HG02763 (cell line): ENCODE measurements at regions not wholly inside any gene's neighbourhood (a gene's known extent, or its start where the extent isn't known, plus 50 kb on each side); places are given as distances from the start of the nearest gene placed in this dataset.
"Not testable (repeated sequence)": the region's sequence is repeated elsewhere in the genome, so short reads cannot be mapped to it uniquely, and the experiment has no call there.

ENCODE experiments used
- ATAC-seq: cut with Tn5 transposase; IDR thresholded peaks from one replicate; pipeline ENCODE4 v1.9.1; 2021; ENCODE audit warnings: mild to moderate bottlenecking, moderate library complexity; ENCODE audit not compliant: unreplicated experiment

DNA sequence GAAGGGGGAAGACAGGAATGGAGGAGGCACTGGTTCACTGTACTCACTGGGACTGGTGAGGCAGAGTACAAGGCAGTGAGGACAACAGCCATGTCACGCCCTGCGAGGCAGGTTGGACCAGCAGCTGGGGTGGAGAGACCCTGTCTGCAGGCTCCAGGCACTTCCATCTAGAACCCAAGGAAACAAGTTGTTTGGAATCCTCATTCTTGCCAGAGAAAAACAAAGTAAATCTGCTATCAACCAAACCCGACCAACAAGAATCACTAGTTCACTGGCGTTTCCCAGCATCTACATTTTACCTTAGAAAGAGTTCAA lies 98.5 kb upstream of the CDYL start:
- ATAC-seq = no peak

DNA sequence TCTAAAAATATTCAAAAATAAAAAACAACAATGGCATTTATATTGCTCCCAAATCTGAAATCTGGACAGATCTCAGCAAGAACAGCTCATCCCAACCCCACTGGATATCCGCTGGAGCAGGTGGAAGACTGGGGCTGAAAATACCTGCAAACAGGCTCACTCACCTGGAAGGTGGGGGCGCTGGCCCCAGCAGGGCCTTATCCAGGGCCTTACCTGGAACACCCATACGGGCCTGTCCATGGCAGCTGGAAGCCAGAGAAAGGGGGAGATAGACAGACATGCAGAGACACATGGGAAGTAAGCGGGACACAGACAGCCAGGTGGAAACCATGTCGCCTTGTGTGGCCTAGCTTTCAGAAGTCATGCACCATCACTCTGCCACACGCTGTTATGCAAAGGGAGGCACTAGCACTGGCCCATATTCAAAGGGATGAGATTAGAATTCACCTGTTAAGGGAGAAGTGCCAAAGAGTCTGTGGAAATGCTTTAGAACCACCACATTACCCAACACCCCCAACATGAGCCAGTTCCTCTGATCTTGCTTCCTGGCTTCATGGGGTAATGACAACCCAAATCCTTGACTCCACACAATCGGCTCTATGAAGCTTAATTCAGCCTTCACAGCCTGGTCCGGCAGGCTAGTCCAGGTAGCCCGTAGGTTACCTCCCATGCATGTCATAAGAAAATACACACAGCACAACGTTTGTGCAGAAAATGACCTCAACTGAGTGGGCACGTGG lies 99.0 kb upstream of the CDYL start:
- ATAC-seq = no peak

- no peak for ATAC-seq
Observed at GRCh38 chr6:4676016-4676415, 100.2 kb upstream of the CDYL start.

DNA sequence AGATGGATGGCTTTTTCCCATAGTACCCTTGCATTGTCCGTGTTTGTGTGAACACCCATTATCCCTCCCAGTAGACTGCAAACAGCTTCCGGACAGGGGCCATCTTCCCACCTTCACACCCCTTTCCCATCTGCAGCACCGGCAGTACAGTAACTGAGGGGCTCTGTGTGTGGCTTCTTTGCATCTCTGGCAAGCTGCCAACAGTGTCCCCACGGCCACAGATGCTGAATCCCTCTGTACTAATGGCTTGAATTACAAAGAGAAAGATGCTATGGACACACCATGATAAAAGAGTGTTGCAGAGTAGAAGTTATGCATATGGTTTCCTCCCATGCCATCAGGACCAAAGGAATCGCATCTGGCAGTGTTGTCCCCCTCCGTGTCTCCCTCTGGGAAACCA lies 101.1 kb upstream of the CDYL start:
- no peak for ATAC-seq

GRCh38 chr6:4673861-4674260 lies 102.3 kb upstream of the CDYL start:
- ATAC-seq = no peak

DNA sequence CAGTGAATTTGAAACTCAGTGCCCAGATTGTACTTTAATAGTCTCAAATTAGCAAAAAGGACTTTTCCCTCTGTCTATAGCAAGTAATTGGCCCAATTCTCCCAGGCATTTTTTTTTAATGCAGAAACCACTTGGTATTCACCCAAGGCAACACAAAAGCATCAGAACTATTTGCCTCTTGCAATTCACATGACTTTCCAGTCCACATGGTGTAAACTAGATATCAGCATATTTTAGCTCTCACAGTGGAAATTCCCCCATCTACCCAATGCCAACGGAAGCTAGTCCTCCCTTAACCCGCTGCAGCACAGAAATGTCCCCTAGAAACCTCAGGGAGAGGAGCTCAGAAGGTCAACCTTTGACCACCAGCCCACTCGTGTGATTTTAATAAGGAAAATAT lies 103.4 kb upstream of the CDYL start:
- ATAC-seq = no peak

GRCh38 chr6:4671587-4672115 lies 104.6 kb upstream of the CDYL start:
- no peak for ATAC-seq

DNA sequence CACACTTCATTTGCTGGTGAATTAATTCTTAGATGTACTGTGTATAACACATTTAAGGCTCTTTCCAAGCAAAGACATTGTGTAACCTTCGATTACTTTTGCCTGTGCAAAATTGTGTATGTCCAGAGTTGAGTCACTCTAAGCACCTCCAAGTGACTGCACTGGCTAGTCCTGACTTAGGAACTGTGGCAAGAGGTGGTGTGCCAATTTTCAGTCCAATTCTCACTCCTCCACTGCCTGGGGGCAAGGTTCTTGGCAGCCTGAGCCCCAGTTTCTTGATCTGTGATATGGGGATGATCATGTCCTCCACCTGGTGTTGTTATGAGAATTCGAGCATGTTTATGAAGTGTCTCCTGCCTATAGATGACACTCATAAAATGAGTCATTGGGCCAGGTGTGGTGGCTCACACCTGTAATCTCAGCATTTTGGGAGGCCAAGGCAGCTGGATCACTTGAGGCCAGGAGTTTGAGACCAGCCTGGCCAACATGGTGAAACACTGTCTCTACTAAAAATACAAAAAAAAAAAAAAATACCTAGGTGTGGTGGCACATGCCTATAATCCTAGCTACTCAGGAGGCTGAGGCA lies 105.3 kb upstream of the CDYL start:
- ATAC-seq = no peak

GRCh38 chr6:4670290-4670689 lies 105.9 kb upstream of the CDYL start:
- no peak for ATAC-seq

DNA sequence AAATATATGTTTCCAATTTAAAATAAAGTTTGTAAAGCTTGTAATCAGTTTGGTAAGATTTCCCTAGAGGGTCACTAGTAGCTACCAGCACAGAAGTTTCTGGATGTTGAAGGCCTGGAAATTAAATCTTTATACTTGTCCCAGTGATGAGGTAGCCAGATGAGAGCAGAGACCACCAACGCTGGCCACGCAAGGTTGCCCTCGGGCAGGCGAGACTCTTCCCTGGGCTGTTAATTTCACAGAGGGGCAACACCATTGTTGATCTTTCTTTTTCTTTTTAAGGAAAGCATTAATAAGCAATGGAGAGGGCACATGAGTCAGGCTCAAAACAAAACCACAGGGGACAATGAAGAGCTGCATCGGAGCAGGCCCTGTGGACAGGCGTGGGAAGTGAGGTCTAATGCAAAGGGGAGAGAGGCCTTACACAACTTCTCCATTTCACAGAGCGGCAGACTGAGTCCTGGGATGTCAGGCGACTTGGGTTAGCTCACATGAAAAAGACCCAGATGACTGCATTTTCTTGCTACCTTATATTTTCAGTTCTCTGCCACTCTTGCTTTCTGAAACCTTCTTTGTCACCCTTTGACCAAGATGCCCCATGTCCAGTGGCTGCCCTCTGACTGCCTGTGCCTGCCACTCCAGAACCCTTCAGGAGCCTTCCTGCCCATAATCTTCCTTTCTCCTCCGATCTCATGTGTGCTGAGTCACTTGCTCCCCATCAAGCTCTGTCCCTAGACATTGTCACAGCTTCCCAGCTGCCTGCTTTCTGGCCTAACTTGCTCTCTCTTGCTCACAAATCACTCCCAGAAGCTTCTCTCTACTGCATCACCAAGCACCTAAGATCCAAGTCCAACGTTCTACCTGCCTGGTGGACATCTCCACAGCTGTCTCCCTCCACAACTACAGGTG lies 107.7 kb upstream of the CDYL start:
- no peak for ATAC-seq

GRCh38 chr6:4667591-4667990 lies 108.6 kb upstream of the CDYL start:
- no peak for ATAC-seq

- ATAC-seq = no peak
Observed at GRCh38 chr6:4666886-4667513, 109.2 kb upstream of the CDYL start.

GRCh38 chr6:4665489-4666417 lies 110.5 kb upstream of the CDYL start:
- ATAC-seq = no peak

DNA sequence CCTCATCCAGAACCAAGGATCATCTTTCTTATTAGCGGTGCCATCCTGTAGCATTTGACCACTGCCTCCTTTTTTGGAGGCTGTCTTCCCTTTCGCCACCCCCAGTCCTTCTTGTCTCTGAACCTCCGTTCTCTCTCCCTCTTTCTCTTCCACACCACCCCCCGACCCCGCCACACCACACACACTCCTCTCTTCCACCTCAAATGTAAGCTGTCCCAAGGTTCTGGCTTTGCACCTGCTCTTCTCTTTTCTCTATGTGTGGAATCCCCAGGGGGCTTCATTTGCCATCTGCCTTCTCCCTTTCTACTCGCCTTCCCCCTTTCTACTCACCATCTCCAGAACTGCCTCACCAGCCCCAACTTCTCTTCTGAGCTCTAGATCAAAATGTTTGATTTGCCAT lies 111.3 kb upstream of the CDYL start:
- ATAC-seq = no peak

GRCh38 chr6:4664117-4664626 lies 112.0 kb upstream of the CDYL start:
- no peak for ATAC-seq

DNA sequence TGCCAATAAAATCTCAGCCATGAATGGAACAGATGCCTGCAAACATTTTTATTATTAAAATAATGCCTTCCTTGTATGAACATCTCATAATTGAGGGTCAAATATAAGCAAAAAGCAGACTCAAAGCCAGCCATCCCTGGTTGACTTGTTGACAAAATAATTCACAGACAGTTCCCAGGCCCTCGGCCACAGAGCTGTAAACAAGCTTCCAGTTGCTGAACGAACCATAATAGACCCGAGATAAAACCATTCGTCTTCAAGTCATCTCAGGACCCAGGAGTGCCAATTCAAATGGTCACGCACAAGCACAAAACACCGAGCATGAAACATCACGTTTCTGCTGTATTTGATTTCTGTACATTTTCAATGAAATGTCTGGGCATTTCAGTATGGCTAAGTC lies 113.3 kb upstream of the CDYL start:
- ATAC-seq = no peak

- ATAC-seq = no peak
Observed at GRCh38 chr6:4661391-4661790, 114.8 kb upstream of the CDYL start.

DNA sequence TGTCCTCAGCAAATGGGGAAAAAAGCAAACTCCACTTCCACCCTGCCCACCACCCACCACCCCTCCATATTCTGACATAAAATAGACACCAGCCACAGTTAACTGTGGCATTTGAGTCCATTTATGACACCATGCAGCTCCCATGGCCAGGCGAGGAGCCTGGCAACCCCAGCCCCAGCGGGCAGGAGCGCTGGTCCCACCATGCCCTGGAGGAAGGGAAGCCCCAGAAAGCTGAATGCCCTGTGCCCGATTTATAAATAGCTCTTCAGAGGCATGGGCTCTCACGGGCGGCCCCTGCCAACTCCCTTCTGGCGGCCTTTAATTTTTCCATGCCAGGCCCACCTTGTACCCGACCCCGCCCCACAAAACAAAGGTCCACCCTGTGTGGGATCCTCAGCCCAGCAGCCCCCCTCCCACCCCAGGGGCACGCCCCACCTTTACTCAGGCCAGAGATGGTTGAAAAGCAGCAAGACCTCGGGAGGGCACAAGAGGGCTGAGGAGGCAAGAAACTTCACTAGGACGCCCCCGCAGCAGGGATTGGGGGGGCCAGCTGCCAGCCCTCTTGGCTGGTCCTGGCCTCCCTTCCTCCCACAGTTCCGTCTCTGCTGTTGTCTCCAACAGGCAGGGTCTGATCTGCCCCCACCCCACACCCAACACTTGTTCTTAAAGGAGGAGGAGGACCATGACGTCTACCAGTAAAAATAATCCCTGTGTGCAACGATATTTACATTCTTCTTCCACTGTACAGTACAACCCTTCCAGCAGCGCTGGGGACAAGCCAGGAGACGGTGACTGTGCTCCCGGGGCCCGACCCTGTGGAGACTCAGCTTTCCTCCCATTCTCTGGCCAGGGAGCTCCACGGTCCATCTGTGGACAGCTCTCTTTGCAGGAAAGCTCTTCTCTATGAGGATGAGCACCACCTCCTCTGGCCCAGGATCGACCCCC lies 115.6 kb upstream of the CDYL start:
- no peak for ATAC-seq

DNA sequence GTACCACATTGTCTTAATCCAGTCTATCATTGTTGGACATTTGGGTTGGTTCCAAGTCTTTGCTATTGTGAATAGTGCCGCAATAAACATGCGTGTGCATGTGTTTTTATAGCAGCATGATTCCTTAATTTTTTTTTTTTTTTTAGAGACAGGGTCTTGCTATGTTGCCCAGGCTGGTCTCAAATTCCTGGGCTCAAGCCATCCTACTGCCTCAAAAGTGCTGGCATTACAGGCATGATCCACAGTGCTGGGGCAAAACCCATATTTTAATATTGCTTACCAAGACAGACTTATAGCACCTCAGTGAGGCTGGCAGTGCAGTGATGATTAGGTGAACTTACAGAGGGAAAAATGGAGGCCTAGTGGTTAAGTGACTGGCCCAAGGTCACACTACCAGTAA lies 116.5 kb upstream of the CDYL start:
- ATAC-seq = not testable (repeated sequence)
